GM18519 (cell line): ENCODE measurements at regions not wholly inside any gene's neighbourhood (a gene's known extent, or its start where the extent isn't known, plus 50 kb on each side); places are given as distances from the start of the nearest gene placed in this dataset.

Experiments
- ATAC-seq: cut with Tn5 transposase; IDR thresholded peaks from one replicate; pipeline ENCODE4 v1.9.1; 2021; ENCODE audit warnings: mild to moderate bottlenecking, moderate library complexity; ENCODE audit not compliant: unreplicated experiment, low FRiP score

DNA sequence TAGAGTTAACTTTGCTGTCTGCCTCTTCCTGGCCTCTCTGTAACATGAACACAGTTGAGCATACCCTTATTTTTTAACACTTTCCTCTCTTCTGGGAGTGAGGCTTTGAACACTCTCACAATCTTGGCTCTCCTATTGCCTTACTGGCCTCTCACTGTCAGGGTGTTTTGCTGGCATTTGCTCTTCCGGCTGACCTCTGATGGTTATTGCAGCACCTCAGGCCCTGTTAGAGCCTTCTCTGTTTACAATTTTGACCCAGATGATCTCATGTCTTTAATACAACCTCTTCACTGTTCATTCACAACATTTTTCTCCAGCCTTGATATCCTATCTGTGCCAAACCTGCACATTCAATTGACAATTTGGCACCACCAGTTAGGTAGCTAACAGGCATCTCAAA is 357.8 kb upstream of the USP15 start:
- ATAC-seq: no peak

DNA sequence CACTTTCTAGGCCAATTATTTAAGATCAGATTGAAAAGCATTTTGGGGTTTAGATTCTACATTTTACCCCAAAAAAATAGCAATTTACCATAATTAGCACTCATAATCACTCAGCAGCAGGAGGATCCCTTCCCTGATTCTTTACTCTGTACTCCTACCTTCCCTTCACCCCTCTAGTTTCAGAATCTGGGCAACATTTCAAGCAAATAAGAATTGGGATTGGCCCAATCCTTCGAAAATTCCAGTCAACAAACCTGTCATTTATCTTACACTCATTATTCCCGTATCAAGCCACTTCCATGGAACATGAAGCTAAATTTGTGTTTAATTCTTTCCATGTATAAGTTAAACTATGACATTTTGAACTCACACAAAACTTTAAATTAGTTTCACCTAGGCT is 349.1 kb upstream of the USP15 start:
- no peak for ATAC-seq

GRCh38 chr12:61915420-61915819 is 344.8 kb upstream of the USP15 start:
- ATAC-seq: no peak

DNA sequence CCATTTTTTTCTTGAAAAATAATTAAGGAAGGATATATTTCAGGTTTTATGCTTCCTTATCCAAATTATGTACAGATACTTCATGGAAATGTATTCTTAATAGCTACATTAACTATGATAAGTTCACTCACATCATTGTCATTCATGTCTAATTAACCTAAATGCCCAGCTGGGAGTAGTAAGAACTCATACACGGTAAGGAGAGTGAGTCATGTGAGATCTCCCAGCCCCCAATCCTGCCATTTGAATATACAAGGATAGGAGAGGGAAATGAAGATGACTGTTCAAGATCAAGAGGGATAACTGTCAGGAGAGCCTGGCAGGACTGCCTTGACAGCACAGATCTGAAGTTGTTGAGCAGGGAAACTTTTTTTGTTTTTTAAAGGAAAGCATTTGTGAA is 343.4 kb upstream of the USP15 start:
- ATAC-seq: no peak

DNA sequence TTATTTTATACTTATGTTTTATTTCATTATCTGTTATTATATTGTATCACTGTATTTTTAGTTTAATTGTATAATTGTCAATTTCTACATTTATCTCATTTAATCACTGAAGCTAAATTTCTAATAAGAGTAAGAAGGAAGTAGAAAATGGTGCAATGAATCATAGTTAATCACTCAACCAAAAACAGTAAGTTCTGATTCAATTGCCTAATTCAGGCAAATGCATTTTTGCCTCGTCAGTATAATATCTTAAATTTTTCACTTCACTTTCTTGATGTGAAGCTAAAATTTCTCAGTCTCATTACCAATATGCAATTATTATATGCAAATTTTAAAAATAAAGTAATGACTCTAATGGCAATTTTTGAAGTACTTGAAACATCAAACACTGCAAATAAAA is 340.5 kb upstream of the USP15 start:
- ATAC-seq: no peak

- ATAC-seq: no peak
These were observed 340.0 kb upstream of the USP15 start for GRCh38 chr12:61920230-61920629.

DNA sequence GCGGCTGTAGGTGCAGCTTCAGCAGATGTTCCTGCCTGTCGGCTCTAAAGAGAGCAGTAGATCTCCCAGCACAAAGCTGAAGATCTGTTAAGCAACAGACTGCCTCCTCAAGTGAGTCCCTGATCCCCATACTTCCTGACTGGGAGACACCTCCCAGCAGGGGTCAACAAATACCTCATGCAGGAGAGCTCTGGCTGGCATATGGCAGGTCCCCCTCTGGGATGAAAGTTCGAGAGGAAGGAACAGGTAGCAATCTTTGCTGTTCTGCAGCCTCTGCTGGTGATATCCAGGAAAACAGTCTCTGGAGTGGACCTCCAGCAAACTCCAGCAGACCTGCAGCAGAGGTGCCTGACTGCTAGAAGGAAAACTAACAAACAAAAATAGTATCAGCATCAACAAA is 337.1 kb upstream of the USP15 start:
- ATAC-seq: no peak

GRCh38 chr12:61934564-61934963 is 325.6 kb upstream of the USP15 start:
- no peak for ATAC-seq

DNA sequence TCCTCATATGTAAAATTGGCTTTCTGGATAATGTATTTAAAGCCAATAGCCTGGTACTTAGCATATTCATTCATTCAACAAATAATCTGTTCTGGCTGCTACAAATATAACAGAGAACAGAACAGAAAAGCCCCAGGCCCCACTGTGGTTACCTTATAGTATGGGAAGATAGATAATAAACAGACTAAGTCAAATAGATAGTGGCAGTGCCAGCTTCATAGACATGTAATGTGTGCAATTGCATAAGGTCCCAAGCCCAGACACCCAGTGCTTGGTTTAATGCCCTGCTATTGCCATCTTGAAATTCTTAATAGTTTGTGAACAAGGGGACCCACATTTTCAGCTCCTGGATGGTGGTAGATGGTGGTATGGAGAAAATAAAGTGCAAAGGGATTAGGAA is 320.2 kb upstream of the USP15 start:
- ATAC-seq: no peak

- no peak for ATAC-seq
These were observed 303.7 kb upstream of the USP15 start for GRCh38 chr12:61956545-61956944.

DNA sequence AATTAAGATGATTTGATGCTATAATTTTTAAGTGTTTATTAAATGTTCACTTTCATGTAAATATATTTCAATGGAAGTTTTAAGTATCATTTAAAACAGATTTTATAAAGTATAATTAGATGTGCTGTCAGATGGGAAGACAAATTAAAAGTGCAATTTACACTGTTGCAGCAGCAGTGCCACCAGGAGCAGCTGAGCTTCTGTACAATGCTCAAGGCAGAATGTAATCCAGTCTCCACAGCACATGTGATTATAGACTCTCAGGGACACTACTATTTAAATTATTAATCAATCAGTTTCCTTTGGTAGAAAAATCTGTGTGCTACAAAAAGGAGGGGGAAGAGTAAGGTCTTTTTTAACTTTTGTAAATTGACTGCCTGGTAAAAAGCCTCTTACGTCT is 285.7 kb upstream of the USP15 start:
- no peak for ATAC-seq

DNA sequence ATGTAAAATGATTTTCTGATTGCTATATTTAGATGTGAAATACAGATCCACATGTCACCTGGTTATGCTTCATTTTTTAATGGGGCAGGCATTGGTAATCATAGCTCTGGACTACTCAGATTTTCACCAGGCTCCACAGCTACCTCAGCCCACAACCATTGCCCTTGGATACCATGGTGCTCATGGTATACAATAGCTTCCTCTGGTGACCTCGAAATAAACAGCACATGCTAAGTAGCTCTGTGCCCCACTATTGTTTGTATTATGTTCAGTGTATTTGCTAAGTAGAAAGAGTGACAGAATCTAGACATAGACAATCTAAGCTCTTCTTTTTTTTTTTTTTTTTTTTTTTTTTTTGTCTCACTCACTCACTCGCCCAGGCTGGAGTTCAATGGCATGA is 274.4 kb upstream of the USP15 start:
- ATAC-seq: no peak

- no peak for ATAC-seq
These were observed 273.0 kb upstream of the USP15 start for GRCh38 chr12:61987173-61987572.

DNA sequence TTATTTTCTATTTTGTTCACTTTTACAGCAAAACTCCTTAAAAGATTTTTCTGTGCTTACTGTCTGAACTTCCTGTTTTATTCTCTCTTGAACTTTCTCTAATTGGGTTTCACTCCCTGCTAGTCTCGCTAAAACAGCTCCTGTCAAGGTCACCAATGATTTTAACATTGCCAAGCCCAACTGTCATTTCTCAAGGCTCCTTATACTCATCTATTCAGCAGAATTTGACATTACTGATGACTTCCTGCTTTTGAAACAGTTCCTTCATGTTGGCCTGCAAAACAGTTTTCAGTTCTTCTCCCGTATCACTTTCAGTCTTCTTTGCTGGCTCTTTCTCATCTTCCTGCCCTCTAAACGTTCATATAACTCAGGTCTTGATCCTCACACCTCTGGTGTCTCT is 268.5 kb upstream of the USP15 start:
- no peak for ATAC-seq

GRCh38 chr12:61993734-61994345 is 266.4 kb upstream of the USP15 start:
- ATAC-seq: peak; percentile 78

GRCh38 chr12:61996717-61997116 is 263.5 kb upstream of the USP15 start:
- no peak for ATAC-seq

- ATAC-seq: no peak
These were observed 261.4 kb upstream of the USP15 start for GRCh38 chr12:61998791-61999190.

GRCh38 chr12:61999311-61999710 is 260.9 kb upstream of the USP15 start:
- no peak for ATAC-seq

DNA sequence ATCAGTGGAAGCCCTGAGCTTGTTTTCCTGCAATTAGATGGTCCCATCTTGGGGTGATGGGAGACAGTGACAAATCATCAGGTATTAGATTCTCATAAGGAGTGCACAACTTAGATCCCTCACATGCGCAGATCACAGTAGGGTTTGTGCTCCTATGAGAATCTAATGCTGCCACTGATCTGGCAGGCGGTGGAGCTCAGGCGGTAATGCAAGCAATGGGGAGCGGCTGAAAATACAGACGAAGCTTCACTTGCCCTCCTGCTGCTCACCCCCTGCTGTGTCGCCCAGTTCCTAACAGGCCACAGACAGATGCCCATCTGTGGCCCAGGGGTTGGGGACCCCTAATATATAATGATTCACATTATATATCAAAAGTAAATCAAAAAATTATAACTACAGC is 258.8 kb upstream of the USP15 start:
- no peak for ATAC-seq

DNA sequence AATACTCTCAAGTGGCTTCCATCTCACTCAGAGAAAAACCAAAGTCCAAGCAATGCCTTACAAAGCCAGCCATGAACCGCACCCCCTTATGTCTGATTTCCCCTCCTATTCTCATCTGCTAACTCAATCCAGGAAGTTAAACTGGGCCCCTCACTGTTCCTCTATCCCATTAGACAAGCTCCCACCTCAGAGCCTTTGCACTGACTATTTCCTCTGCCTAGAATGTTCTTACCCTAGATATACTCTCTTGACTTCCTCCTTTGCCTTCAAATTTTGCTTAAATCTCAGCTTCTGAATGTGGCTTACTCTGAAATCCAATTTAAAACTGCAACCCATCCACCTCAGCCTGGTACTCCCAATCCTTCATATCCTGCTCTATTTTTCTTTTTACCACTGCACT is 257.0 kb upstream of the USP15 start:
- no peak for ATAC-seq

GRCh38 chr12:62003701-62004100 is 256.5 kb upstream of the USP15 start:
- no peak for ATAC-seq

- no peak for ATAC-seq
These were observed 254.6 kb upstream of the USP15 start for GRCh38 chr12:62005615-62006014.

GRCh38 chr12:62006076-62006732 is 254.0 kb upstream of the USP15 start:
- ATAC-seq: peak; percentile 70
